HG02852 (cell line): ENCODE measurements at regions not wholly inside any gene's neighbourhood (a gene's known extent, or its start where the extent isn't known, plus 50 kb on each side); places are given as distances from the start of the nearest gene placed in this dataset.

Experiments
- ATAC-seq: cut with Tn5 transposase; IDR thresholded peaks from one replicate; pipeline ENCODE4 v1.9.1; 2021; ENCODE audit warnings: mild to moderate bottlenecking, moderate library complexity; ENCODE audit not compliant: unreplicated experiment

GRCh38 chr5:74956278-74956677 lies 90.1 kb upstream of the FAM169A start:
- ATAC-seq: no peak

GRCh38 chr5:74954919-74955318 lies 88.7 kb upstream of the FAM169A start:
- no peak for ATAC-seq

GRCh38 chr5:74953937-74954720 lies 87.9 kb upstream of the FAM169A start:
- ATAC-seq: no peak

- no peak for ATAC-seq
Observed at GRCh38 chr5:74953554-74953936, 87.4 kb upstream of the FAM169A start.

- ATAC-seq: no peak
Observed at GRCh38 chr5:74952406-74952805, 86.2 kb upstream of the FAM169A start.

- no peak for ATAC-seq
Observed at GRCh38 chr5:74951865-74952264, 85.7 kb upstream of the FAM169A start.

GRCh38 chr5:74950836-74951515 lies 84.8 kb upstream of the FAM169A start:
- ATAC-seq: no peak

- ATAC-seq: no peak
Observed at GRCh38 chr5:74949976-74950375, 83.8 kb upstream of the FAM169A start.

GRCh38 chr5:74948031-74948546 lies 81.9 kb upstream of the FAM169A start:
- ATAC-seq: no peak

GRCh38 chr5:74946471-74946870 lies 80.3 kb upstream of the FAM169A start:
- ATAC-seq: no peak

GRCh38 chr5:74945561-74946165 lies 79.5 kb upstream of the FAM169A start:
- ATAC-seq: peak; percentile 88

GRCh38 chr5:74943905-74944304 lies 77.7 kb upstream of the FAM169A start:
- no peak for ATAC-seq

- ATAC-seq: no peak
Observed at GRCh38 chr5:74942622-74943286, 76.6 kb upstream of the FAM169A start.

GRCh38 chr5:74940782-74941353 lies 74.7 kb upstream of the FAM169A start:
- ATAC-seq: no peak

- no peak for ATAC-seq
Observed at GRCh38 chr5:74938250-74938933, 72.2 kb upstream of the FAM169A start.

- no peak for ATAC-seq
Observed at GRCh38 chr5:74935752-74936091, 69.5 kb upstream of the FAM169A start.

- ATAC-seq: no peak
Observed at GRCh38 chr5:74934949-74935751, 69.0 kb upstream of the FAM169A start.

- no peak for ATAC-seq
Observed at GRCh38 chr5:74927336-74927735, 61.1 kb upstream of the FAM169A start.

- ATAC-seq: no peak
Observed at GRCh38 chr5:74919487-74919886, 53.3 kb upstream of the FAM169A start.

- ATAC-seq: no peak
Observed at GRCh38 chr5:74919041-74919440, 52.9 kb upstream of the FAM169A start.
